Activated CD4-positive, alpha-beta T cell treated with anti-CD3 and anti-CD28 coated beads for 36 hours (primary cell): ENCODE measurements at regions not wholly inside any gene's neighbourhood (a gene's known extent, or its start where the extent isn't known, plus 50 kb on each side); places are given as distances from the start of the nearest gene placed in this dataset.

Experiments used
- ATAC-seq: fragments of 200-7000 bp; cut with Tn5 transposase; one replicate; pipeline ENCODE4 v1.10.0; 2021; ENCODE audit warnings: mild to moderate bottlenecking, moderate library complexity
- CTCF ChIA-PET: fragments of 350-600 bp; sonication (Branson Sonifier 250); formaldehyde crosslinking; loops from one replicate; lab custom pipeline; 2021; ENCODE audit warnings: antibody characterized with exemption; lab: Charles Lee
- POLR2A ChIA-PET: fragments of 350-600 bp; sonication (Branson Sonifier 250); formaldehyde crosslinking; loops from one replicate; lab custom pipeline; 2021; ENCODE audit warnings: antibody characterized with exemption, inconsistent platforms; lab: Charles Lee
- DNase-seq: peaks from one replicate; pipeline ENCODE4 v3.0.0-alpha.2; 2020
- H3K27ac Mint-ChIP-seq: one replicate; pipeline ENCODE4 v1.8.0; 2021; ENCODE audit warnings: mixed read lengths
- H3K27me3 Mint-ChIP-seq: one replicate; pipeline ENCODE4 v1.8.0; 2021; ENCODE audit warnings: mixed read lengths
- H3K36me3 Mint-ChIP-seq: one replicate; pipeline ENCODE4 v1.8.0; 2021; ENCODE audit warnings: low read depth, mixed read lengths
- H3K4me1 Mint-ChIP-seq: one replicate; pipeline ENCODE4 v1.8.0; 2021; ENCODE audit warnings: mixed read lengths
- H3K4me3 Mint-ChIP-seq: one replicate; pipeline ENCODE4 v1.8.0; 2021; ENCODE audit warnings: mild to moderate bottlenecking, moderate library complexity, mixed read lengths
- H3K9me3 Mint-ChIP-seq: one replicate; pipeline ENCODE4 v1.8.0; 2021; ENCODE audit warnings: low read depth, mixed read lengths
- intact Hi-C, 2 experiments: fragments of 100-400 bp; cut with DNase I in 1 of 2; cut with micrococcal nuclease in 1 of 2; formaldehyde crosslinking; loops; one replicate each; pipeline versions ENCODE4 v1.14.2 to v1.15.1; 2022 to 2024; cut with DNase I, micrococcal nuclease

GRCh38 chr16:65195998-65196397 is 74.1 kb upstream of the CDH11 start:
- DNase-seq: no peak
- no peak overlapping the region for H3K27ac Mint-ChIP-seq
- ChIA-PET CTCF (no interaction called here), POLR2A (no interaction called here)
- no peaks in the 10 kb centered on the region for H3K27me3 Mint-ChIP-seq
- no peaks in the 10 kb centered on the region for H3K4me1 Mint-ChIP-seq
- ATAC-seq: no peak
- no peak overlapping the region for H3K4me3 Mint-ChIP-seq
- no peaks in the 10 kb centered on the region for H3K36me3 Mint-ChIP-seq
- intact Hi-C loops: no loop called here
- H3K9me3 Mint-ChIP-seq: peaks cover 2% of the 10 kb centered on the region

GRCh38 chr16:65185241-65185778 is 63.4 kb upstream of the CDH11 start:
- no peaks in the 10 kb centered on the region for H3K27me3 Mint-ChIP-seq
- H3K4me3 Mint-ChIP-seq: no peak overlapping the region
- H3K4me1 Mint-ChIP-seq: no peaks in the 10 kb centered on the region
- ATAC-seq (no peak), DNase-seq (no peak)
- intact Hi-C loops: no loop called here
- no peak overlapping the region for H3K27ac Mint-ChIP-seq
- H3K9me3 Mint-ChIP-seq: peaks cover 5% of the 10 kb centered on the region
- ChIA-PET POLR2A (no interaction called here), CTCF (interaction anchor here (1.2 kb wide), 1 partner anchor 19 kb away, joined by 3 read pairs; no protein-coding TSS in a partner anchor)
- H3K36me3 Mint-ChIP-seq: no peaks in the 10 kb centered on the region

DNA sequence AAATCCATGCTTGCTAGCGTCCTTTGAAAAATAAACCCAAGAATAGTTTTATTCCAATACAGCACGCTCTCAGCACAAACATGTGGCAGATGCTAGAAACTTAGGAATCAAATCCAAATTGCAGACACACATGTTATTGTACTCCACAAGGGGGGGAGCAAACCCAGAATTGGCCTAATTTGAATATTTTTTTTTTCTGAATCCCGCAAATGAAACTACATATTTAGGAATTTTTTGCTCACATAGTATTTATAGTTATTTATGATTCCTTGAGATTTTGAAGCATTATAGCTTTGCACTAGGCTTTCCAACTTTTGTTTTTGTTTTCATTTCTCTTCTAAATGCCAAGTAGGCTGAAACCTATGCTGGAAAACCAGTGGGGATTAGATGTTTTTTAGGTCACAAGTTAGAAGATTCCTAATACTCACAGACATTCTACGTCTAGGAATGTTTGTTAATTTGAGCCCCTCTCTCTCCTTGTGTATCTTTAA is 59.3 kb upstream of the CDH11 start:
- Mint-ChIP-seq H3K4me1 (no peaks in the 10 kb centered on the region), H3K27ac (no peak overlapping the region), H3K4me3 (no peak overlapping the region), H3K9me3 (peaks cover 2% of the 10 kb centered on the region), H3K27me3 (no peaks in the 10 kb centered on the region), H3K36me3 (no peaks in the 10 kb centered on the region)
- intact Hi-C loops: no loop called here
- CTCF ChIA-PET: no interaction called here
- POLR2A ChIA-PET: no interaction called here
- no peak for DNase-seq
- ATAC-seq: no peak

DNA sequence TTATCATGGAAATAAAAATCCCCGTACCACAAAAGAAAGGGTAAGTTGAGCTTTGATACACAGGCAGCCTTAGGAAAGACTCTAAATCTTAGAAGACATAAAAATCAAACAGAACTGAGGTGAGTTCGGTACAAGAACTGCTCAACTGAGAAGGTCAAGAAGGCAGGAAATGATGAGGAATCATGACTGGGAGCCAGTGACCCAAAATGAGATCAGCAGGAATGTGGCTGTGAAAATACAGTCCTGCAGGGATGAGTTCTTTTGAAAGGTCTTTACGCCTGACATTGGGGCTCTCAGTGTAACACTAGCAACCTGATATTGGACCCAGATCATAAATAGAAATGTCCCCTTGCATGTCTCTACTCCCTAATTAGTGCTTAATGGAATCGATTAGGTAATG is 56.3 kb upstream of the CDH11 start:
- DNase-seq (no peak), ATAC-seq (no peak)
- Mint-ChIP-seq H3K36me3 (no peaks in the 10 kb centered on the region), H3K4me1 (no peaks in the 10 kb centered on the region), H3K27ac (no peak overlapping the region), H3K27me3 (no peaks in the 10 kb centered on the region), H3K4me3 (no peak overlapping the region), H3K9me3 (peaks cover 4% of the 10 kb centered on the region)
- ChIA-PET CTCF (no interaction called here), POLR2A (no interaction called here)
- intact Hi-C loops: no loop called here

DNA sequence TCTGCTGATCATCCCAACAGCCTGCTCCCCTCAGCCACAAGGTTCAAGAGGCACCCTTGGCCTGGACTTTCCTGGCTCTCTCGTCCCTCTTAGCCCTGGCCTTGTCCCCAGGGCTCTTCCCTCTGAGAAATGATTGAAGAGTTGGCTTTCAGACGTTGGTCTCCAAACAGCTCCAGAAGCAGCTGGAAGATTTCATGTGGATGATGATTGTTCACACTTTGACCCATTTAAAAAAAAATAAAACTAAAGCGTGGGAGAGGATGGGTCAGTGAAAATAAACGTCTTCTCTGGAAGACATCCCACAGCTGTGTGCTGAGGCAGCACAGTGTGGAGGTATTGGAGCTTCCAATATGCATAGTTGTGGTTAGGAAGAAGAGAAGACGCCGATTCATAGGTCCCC is 54.7 kb upstream of the CDH11 start:
- no peak overlapping the region for H3K4me3 Mint-ChIP-seq
- ChIA-PET POLR2A (no interaction called here), CTCF (no interaction called here)
- no peaks in the 10 kb centered on the region for H3K4me1 Mint-ChIP-seq
- no peak for ATAC-seq
- H3K27me3 Mint-ChIP-seq: no peaks in the 10 kb centered on the region
- H3K27ac Mint-ChIP-seq: no peak overlapping the region
- peaks cover 4% of the 10 kb centered on the region for H3K9me3 Mint-ChIP-seq
- no peaks in the 10 kb centered on the region for H3K36me3 Mint-ChIP-seq
- no peak for DNase-seq
- intact Hi-C loops: no loop called here

- ChIA-PET POLR2A (no interaction called here), CTCF (no interaction called here)
- DNase-seq: no peak
- H3K9me3 Mint-ChIP-seq: peaks cover 5% of the 10 kb centered on the region
- no peak overlapping the region for H3K4me3 Mint-ChIP-seq
- H3K27me3 Mint-ChIP-seq: no peaks in the 10 kb centered on the region
- H3K27ac Mint-ChIP-seq: no peak overlapping the region
- intact Hi-C loops: no loop called here
- H3K4me1 Mint-ChIP-seq: no peaks in the 10 kb centered on the region
- H3K36me3 Mint-ChIP-seq: no peaks in the 10 kb centered on the region
- ATAC-seq: no peak
These were observed 50.5 kb upstream of the CDH11 start for GRCh38 chr16:65172356-65172755.
